Transverse colon (tissue), 4 donors: ENCODE measurements at regions not wholly inside any gene's neighbourhood (a gene's known extent, or its start where the extent isn't known, plus 50 kb on each side); places are given as distances from the start of the nearest gene placed in this dataset.

Experiments used
- DNase-seq: peaks from one replicate; pipeline ENCODE4 v3.0.0-alpha.2; 2019
- H3K27ac ChIP-seq, 4 donors: fragments of 200-600 bp; sonication (generic); 2 replicates each; pipeline ENCODE4 v1.5.1; 2016 to 2018; ENCODE audit warnings: inconsistent platforms in 4 of 4
- H3K27me3 ChIP-seq: fragments of 200-600 bp; sonication (generic); 2 replicates; pipeline ENCODE4 v1.5.1; 2017; ENCODE audit warnings: inconsistent platforms
- H3K36me3 ChIP-seq, 4 donors: fragments of 200-600 bp; sonication (generic); 2 replicates each; pipeline ENCODE4 v1.5.1; 2017 to 2019; ENCODE audit warnings: inconsistent platforms in 4 of 4
- H3K4me1 ChIP-seq, 4 donors: fragments of 200-600 bp; sonication (generic); 2 replicates each; pipeline ENCODE4 v1.5.1; 2017 to 2020; ENCODE audit warnings: inconsistent platforms in 4 of 4
- H3K4me3 ChIP-seq, 4 donors: fragments of 200-600 bp; sonication (generic); 1 replicate in 1 of 4; 2 replicates in 3 of 4; pipeline versions ENCODE4 v1.5.1 to v1.6.1; 2017 to 2019; ENCODE audit warnings: inconsistent platforms in 4 of 4
- H3K9me3 ChIP-seq, 2 donors: fragments of 200-600 bp; sonication (generic); 2 replicates each; pipeline ENCODE4 v1.5.1; 2017 to 2019; ENCODE audit warnings: inconsistent platforms in 2 of 2
- CTCF ChIP-seq, 5 experiments: fragments of 200-600 bp in 3 of 5; fragments of 450-650 bp in 2 of 5; sonication (generic) in 3 of 5; IDR thresholded peaks; 1 replicate in 2 of 5; 2 replicates in 3 of 5; pipeline ENCODE4 v1.5.1; 2016 to 2017; ENCODE audit warnings: antibody characterized with exemption in 5 of 5, inconsistent platforms in 3 of 5, mild to moderate bottlenecking in 2 of 5, moderate library complexity in 1 of 5
- EP300 ChIP-seq: sonication (generic); formaldehyde crosslinking; IDR thresholded peaks from one replicate; pipeline ENCODE4 v1.6.1; 2017; ENCODE audit warnings: antibody characterized with exemption, low read depth
- POLR2A ChIP-seq: fragments of 450-650 bp; IDR thresholded peaks from one replicate; pipeline ENCODE4 v1.6.1; 2016; ENCODE audit warnings: antibody characterized with exemption, mild to moderate bottlenecking, moderate library complexity
- POLR2AphosphoS5 ChIP-seq, 3 donors: sonication (generic); formaldehyde crosslinking; IDR thresholded peaks; one replicate each; pipeline ENCODE4 v1.6.1; 2016; ENCODE audit warnings: antibody characterized with exemption in 3 of 3
- WGBS, 2 donors: methylation state at CpG; one replicate each; pipeline ENCODE4 v1.1.5; 2018; ENCODE audit warnings: low coverage in 1 of 2; 5-methylcytosine and 5-hydroxymethylcytosine counted together
- in situ Hi-C, 4 donors: fragments of 200-750 bp; cut with MboI; loops; one replicate each; pipeline versions ENCODE4 v1.15.0 to v1.15.1; 2017; ENCODE audit warnings: low sequenced_read_pairs in 3 of 4, low pct_ligation_motif_present in 1 of 4, low pct_unique_long_range_greater_than_20kb in 1 of 4
- intact Hi-C: fragments of 100-400 bp; cut with DNase I; formaldehyde crosslinking; loops from one replicate; pipeline ENCODE4 v1.15.1; 2023; ENCODE audit warnings: low total_unique reads

- Histone ChIP-seq H3K4me3 (no peak overlapping the region), H3K27ac (no peak overlapping the region), H3K9me3 (no peaks in the 10 kb centered on the region), H3K36me3 (no peaks in the 10 kb centered on the region), H3K27me3 (no peaks in the 10 kb centered on the region), H3K4me1 (no peaks in the 10 kb centered on the region)
- in situ Hi-C loops (no loop called here), intact Hi-C loops (no loop called here)
- WGBS, 2 donors, result 17 to 20% methylated on average over 2 of the region's 2 CpGs
- no peak for TF ChIP-seq EP300
- no peak for TF ChIP-seq POLR2AphosphoS5 (IDR thresholded peaks at IDR 0.05)
- no peak for TF ChIP-seq POLR2A
- no peak for TF ChIP-seq CTCF (IDR thresholded peaks at IDR 0.05)
- DNase-seq, result no peak
These were observed 110.5 kb downstream of the AASDHPPT start for GRCh38 chr11:106187860-106188456.

DNA sequence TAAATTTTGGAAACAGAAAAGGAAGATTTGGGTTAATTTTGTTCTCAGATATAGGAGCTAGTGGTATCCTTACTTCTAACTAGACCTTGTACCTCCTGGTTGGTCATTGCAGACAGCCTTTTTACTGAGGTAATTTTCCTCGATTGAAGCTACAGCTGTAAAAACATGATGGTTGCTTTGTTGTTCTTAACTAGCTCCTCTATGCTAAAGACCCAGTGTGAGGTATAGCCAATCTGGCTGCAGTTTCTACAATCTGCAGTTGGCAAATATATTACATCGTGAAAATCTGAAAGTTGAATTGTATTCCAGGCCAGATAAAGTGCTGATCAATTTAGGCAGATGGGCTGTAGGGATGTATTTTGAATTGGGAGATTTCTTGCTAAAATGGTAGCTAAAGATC lies 116.5 kb downstream of the AASDHPPT start:
- in situ Hi-C loops (no loop called here), intact Hi-C loops (no loop called here)
- Histone ChIP-seq H3K27ac (no peak overlapping the region), H3K9me3 (no peaks in the 10 kb centered on the region), H3K27me3 (no peaks in the 10 kb centered on the region), H3K4me1 (no peaks in the 10 kb centered on the region), H3K36me3 (no peaks in the 10 kb centered on the region), H3K4me3 (no peak overlapping the region)
- TF ChIP-seq EP300, result no peak
- no peak for TF ChIP-seq CTCF (IDR thresholded peaks at IDR 0.05)
- no peak for TF ChIP-seq POLR2AphosphoS5 (IDR thresholded peaks at IDR 0.05)
- no peak for TF ChIP-seq POLR2A
- WGBS, 2 donors, result 44 to 49% methylated on average over 2 of the region's 2 CpGs
- DNase-seq, result no peak

GRCh38 chr11:106197438-106197837 lies 120.0 kb downstream of the AASDHPPT start:
- intact Hi-C loops (no loop called here), in situ Hi-C loops (no loop called here)
- no peak overlapping the region for H3K4me3 ChIP-seq
- no peak for TF ChIP-seq CTCF (IDR thresholded peaks at IDR 0.05)
- TF ChIP-seq POLR2AphosphoS5 (IDR thresholded peaks at IDR 0.05), result no peak
- TF ChIP-seq POLR2A, result no peak
- no peaks in the 10 kb centered on the region for H3K9me3 ChIP-seq
- H3K27me3 ChIP-seq, result no peaks in the 10 kb centered on the region
- no peaks in the 10 kb centered on the region for H3K4me1 ChIP-seq
- DNase-seq, result no peak
- no peak overlapping the region for H3K27ac ChIP-seq
- no peaks in the 10 kb centered on the region for H3K36me3 ChIP-seq

GRCh38 chr11:106202935-106203620 lies 125.6 kb downstream of the AASDHPPT start:
- H3K4me3 ChIP-seq, result no peak overlapping the region
- H3K36me3 ChIP-seq, result no peaks in the 10 kb centered on the region
- TF ChIP-seq EP300 (no peak), POLR2AphosphoS5 (IDR thresholded peaks at IDR 0.05) (no peak), CTCF (IDR thresholded peaks at IDR 0.05) (no peak), POLR2A (no peak)
- H3K27ac ChIP-seq, result no peak overlapping the region
- in situ Hi-C loops, result no loop called here
- WGBS, 2 donors, result 89% methylated on average over 1 of the region's 1 CpG; no CpG with 5 or more reads in 1 of the 2 donors
- H3K4me1 ChIP-seq, result no peaks in the 10 kb centered on the region
- intact Hi-C loops, result no loop called here
- H3K27me3 ChIP-seq, result no peaks in the 10 kb centered on the region
- no peaks in the 10 kb centered on the region for H3K9me3 ChIP-seq
- no peak for DNase-seq
